Esophagus muscularis mucosa (tissue), 3 donors: ENCODE measurements at regions not wholly inside any gene's neighbourhood (a gene's known extent, or its start where the extent isn't known, plus 50 kb on each side); places are given as distances from the start of the nearest gene placed in this dataset.

Experiments
- EP300 ChIP-seq: sonication (generic); formaldehyde crosslinking; IDR thresholded peaks from one replicate; pipeline ENCODE4 v1.6.1; 2017; ENCODE audit warnings: antibody characterized with exemption
- TF ChIP-seq, protein P1 (sequence below), 3 experiments: fragments of 200-600 bp in 2 of 3; fragments of 450-650 bp in 1 of 3; sonication (generic) in 2 of 3; IDR thresholded peaks; one replicate each; pipeline ENCODE4 v1.5.1; 2017 to 2019; ENCODE audit warnings: antibody characterized with exemption in 3 of 3, mild to moderate bottlenecking in 2 of 3, moderate library complexity in 1 of 3

DNA sequence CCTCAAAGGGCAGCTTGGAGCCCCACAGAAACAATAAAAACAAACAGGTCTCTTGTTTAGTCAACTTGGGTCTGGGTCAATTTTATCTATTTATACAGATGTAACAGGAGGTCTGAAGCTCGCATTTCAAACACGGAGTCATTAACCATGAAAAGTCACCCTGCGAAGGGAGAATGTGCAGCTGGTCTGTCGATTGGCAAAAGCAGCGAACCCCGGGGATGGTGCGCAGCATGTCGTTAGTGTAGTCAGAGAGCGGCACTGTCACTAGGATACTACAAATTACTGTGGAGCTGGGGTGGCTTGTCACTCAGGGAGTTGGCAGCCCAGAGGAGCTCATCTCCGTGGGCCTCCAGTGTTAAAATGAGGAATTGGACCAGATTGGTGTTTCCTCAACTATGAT lies 190.4 kb upstream of the ARG1 start:
- TF ChIP-seq, protein P1, sequence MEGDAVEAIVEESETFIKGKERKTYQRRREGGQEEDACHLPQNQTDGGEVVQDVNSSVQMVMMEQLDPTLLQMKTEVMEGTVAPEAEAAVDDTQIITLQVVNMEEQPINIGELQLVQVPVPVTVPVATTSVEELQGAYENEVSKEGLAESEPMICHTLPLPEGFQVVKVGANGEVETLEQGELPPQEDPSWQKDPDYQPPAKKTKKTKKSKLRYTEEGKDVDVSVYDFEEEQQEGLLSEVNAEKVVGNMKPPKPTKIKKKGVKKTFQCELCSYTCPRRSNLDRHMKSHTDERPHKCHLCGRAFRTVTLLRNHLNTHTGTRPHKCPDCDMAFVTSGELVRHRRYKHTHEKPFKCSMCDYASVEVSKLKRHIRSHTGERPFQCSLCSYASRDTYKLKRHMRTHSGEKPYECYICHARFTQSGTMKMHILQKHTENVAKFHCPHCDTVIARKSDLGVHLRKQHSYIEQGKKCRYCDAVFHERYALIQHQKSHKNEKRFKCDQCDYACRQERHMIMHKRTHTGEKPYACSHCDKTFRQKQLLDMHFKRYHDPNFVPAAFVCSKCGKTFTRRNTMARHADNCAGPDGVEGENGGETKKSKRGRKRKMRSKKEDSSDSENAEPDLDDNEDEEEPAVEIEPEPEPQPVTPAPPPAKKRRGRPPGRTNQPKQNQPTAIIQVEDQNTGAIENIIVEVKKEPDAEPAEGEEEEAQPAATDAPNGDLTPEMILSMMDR (IDR thresholded peaks at IDR 0.05) = no peak
- no peak for TF ChIP-seq EP300
